Cardiac muscle cell (in vitro differentiated cells and primary cell): ENCODE measurements at regions not wholly inside any gene's neighbourhood (a gene's known extent, or its start where the extent isn't known, plus 50 kb on each side); places are given as distances from the start of the nearest gene placed in this dataset.
A peak's percentile ranks its signal among the peaks of the same experiment; 100 is the strongest.
"Not testable (repeated sequence)": the region's sequence is repeated elsewhere in the genome, so short reads cannot be mapped to it uniquely, and the experiment has no call there.

Source experiments
- DNase-seq, 2 donors: peaks; one replicate each; pipeline versions ENCODE4 v3.0.0 to v3.0.0-alpha.2; 2010 to 2017; ENCODE audit warnings: low read depth in 1 of 2, low spot score in 1 of 2
- H3K27ac ChIP-seq: fragments of 200-600 bp; sonication (generic); 2 replicates; pipeline ENCODE4 v1.5.1; 2016
- H3K27me3 ChIP-seq: fragments of 200-600 bp; sonication (generic); 2 replicates; pipeline ENCODE4 v1.6.0; 2016; ENCODE audit warnings: control low read depth
- H3K36me3 ChIP-seq: fragments of 200-600 bp; sonication (generic); 2 replicates; pipeline ENCODE4 v1.5.1; 2016; ENCODE audit warnings: control low read depth
- H3K4me1 ChIP-seq: fragments of 200-600 bp; sonication (generic); 2 replicates; pipeline ENCODE4 v1.8.1; 2017; ENCODE audit warnings: low read depth, mild to moderate bottlenecking, mixed run types
- H3K4me3 ChIP-seq: fragments of 200-600 bp; sonication (generic); 2 replicates; pipeline ENCODE4 v1.5.1; 2016; ENCODE audit warnings: mild to moderate bottlenecking
- H3K9me3 ChIP-seq: fragments of 200-600 bp; sonication (generic); 2 replicates; pipeline ENCODE4 v1.5.1; 2017; ENCODE audit warnings: low read depth, mild to moderate bottlenecking, control low read depth
- CTCF ChIP-seq: IDR thresholded peaks from 2 replicates; pipeline ENCODE4 v1.5.1; 2012; ENCODE audit warnings: low read depth, mild to moderate bottlenecking, low read length

GRCh38 chr11:28903716-28904115 is 795.5 kb downstream of the METTL15 start:
- no peaks in the 10 kb centered on the region for H3K9me3 ChIP-seq
- DNase-seq = peak; percentile 36 to 65
- no peak overlapping the region for H3K27ac ChIP-seq
- H3K4me3 ChIP-seq = no peak overlapping the region
- no peaks in the 10 kb centered on the region for H3K4me1 ChIP-seq
- H3K27me3 ChIP-seq = no peaks in the 10 kb centered on the region
- no peak for TF ChIP-seq CTCF
- H3K36me3 ChIP-seq = no peaks in the 10 kb centered on the region

GRCh38 chr11:28900427-28900826 is 792.2 kb downstream of the METTL15 start:
- H3K4me3 ChIP-seq = no peak overlapping the region
- no peak for TF ChIP-seq CTCF
- no peaks in the 10 kb centered on the region for H3K27me3 ChIP-seq
- H3K27ac ChIP-seq = no peak overlapping the region
- no peaks in the 10 kb centered on the region for H3K4me1 ChIP-seq
- no peak for DNase-seq
- no peaks in the 10 kb centered on the region for H3K36me3 ChIP-seq
- H3K9me3 ChIP-seq = no peaks in the 10 kb centered on the region

GRCh38 chr11:28899706-28900105 is 791.5 kb downstream of the METTL15 start:
- no peak for DNase-seq
- no peak overlapping the region for H3K4me3 ChIP-seq
- no peaks in the 10 kb centered on the region for H3K4me1 ChIP-seq
- H3K27me3 ChIP-seq = no peaks in the 10 kb centered on the region
- no peaks in the 10 kb centered on the region for H3K9me3 ChIP-seq
- H3K27ac ChIP-seq = no peak overlapping the region
- TF ChIP-seq CTCF = no peak
- H3K36me3 ChIP-seq = no peaks in the 10 kb centered on the region

- not testable (repeated sequence) for H3K27ac ChIP-seq, H3K4me1 ChIP-seq, DNase-seq, H3K4me3 ChIP-seq, H3K9me3 ChIP-seq, H3K36me3 ChIP-seq, H3K27me3 ChIP-seq
Measured at GRCh38 chr11:28890601-28891040, 782.4 kb downstream of the METTL15 start.

- DNase-seq = peak in 1 of 2 donors; percentile 34
- Histone ChIP-seq H3K27me3 (no peaks in the 10 kb centered on the region), H3K36me3 (no peaks in the 10 kb centered on the region), H3K27ac (no peak overlapping the region), H3K9me3 (no peaks in the 10 kb centered on the region), H3K4me3 (no peak overlapping the region), H3K4me1 (no peaks in the 10 kb centered on the region)
- no peak for TF ChIP-seq CTCF
Measured at GRCh38 chr11:28887681-28888080, 779.5 kb downstream of the METTL15 start.

GRCh38 chr11:28879869-28880268 is 771.7 kb downstream of the METTL15 start:
- Histone ChIP-seq H3K4me1 (no peaks in the 10 kb centered on the region), H3K9me3 (no peaks in the 10 kb centered on the region), H3K27ac (no peak overlapping the region), H3K27me3 (no peaks in the 10 kb centered on the region), H3K36me3 (no peaks in the 10 kb centered on the region), H3K4me3 (no peak overlapping the region)
- no peak for DNase-seq
- TF ChIP-seq CTCF = no peak
